ENCODE measurements at regions not wholly inside any gene's neighbourhood (a gene's known extent, or its start where the extent isn't known, plus 50 kb on each side); places are given as distances from the start of the nearest gene placed in this dataset.

- CTCF ChIA-PET: no interaction called here
- TF ChIP-seq CTCF (conservative IDR thresholded peaks at IDR 0.05; ENCODE audit: low read depth, low read length): no peak
- no peak for TF ChIP-seq EZH2 (IDR thresholded peaks at IDR 0.05; ENCODE audit: borderline replicate concordance, low read depth, low read length, poor library complexity, severe bottlenecking)
- Histone ChIP-seq H3K4me1 (ENCODE audit: insufficient read depth, low read length, poor library complexity, severe bottlenecking) (no peaks in the 10 kb centered on the region), H3K9me3 (ENCODE audit: low read depth, low read length, poor library complexity, severe bottlenecking) (no peaks in the 10 kb centered on the region), H3K27ac (ENCODE audit: low read depth, low read length, poor library complexity, severe bottlenecking) (no peak overlapping the region), H3K27me3 (replicated peaks; ENCODE audit: insufficient read depth, low read depth, low read length, poor library complexity) (no peaks in the 10 kb centered on the region), H3K4me3 (ENCODE audit: low read depth, low read length, poor library complexity, severe bottlenecking) (no peak overlapping the region), H3K36me3 (ENCODE audit: insufficient read depth, low read length, poor library complexity, severe bottlenecking) (no peaks in the 10 kb centered on the region)
- DNase-seq (ENCODE audit: low spot score): no peak
- no TSS peak for BruUV-seq (replicated peaks)
- intact Hi-C loops (cut with micrococcal nuclease; ENCODE audit: unreplicated experiment): no loop called here
- POLR2A ChIA-PET (ENCODE audit: low non-redundant PET): no interaction called here
Observed at GRCh38 chr3:20380295-20380694, 194.3 kb upstream of the SGO1 start.

DNA sequence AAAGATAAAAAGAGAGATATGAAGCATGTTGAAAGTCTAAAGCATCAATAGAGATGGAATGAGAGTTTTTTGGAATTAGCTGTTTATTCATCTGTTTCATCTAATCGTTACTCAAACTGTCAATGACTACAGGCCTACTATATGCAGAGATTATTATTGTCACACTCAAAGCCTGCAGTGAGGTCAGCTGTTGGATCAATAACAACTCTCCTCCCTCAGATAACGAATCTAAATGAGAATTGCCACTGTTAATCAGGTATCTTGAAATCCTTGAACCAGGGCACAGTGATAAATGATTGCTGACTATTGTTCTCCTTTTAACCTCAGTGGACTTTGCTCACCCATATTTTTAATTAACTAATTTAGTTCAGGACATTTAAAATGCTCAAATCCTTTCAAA is 192.3 kb upstream of the SGO1 start:
- H3K27ac ChIP-seq (ENCODE audit: low read depth, low read length, poor library complexity, severe bottlenecking): no peak overlapping the region
- H3K36me3 ChIP-seq (ENCODE audit: insufficient read depth, low read length, poor library complexity, severe bottlenecking): no peaks in the 10 kb centered on the region
- no TSS peak for BruUV-seq (replicated peaks)
- no peak for TF ChIP-seq CTCF (conservative IDR thresholded peaks at IDR 0.05; ENCODE audit: low read depth, low read length)
- TF ChIP-seq EZH2 (IDR thresholded peaks at IDR 0.05; ENCODE audit: borderline replicate concordance, low read depth, low read length, poor library complexity, severe bottlenecking): no peak
- CTCF ChIA-PET: no interaction called here
- intact Hi-C loops (cut with micrococcal nuclease; ENCODE audit: unreplicated experiment): no loop called here
- no peaks in the 10 kb centered on the region for H3K27me3 ChIP-seq (replicated peaks; ENCODE audit: insufficient read depth, low read depth, low read length, poor library complexity)
- H3K4me1 ChIP-seq (ENCODE audit: insufficient read depth, low read length, poor library complexity, severe bottlenecking): no peaks in the 10 kb centered on the region
- H3K4me3 ChIP-seq (ENCODE audit: low read depth, low read length, poor library complexity, severe bottlenecking): no peak overlapping the region
- POLR2A ChIA-PET (ENCODE audit: low non-redundant PET): no interaction called here
- no peak for DNase-seq (ENCODE audit: low spot score)
- H3K9me3 ChIP-seq (ENCODE audit: low read depth, low read length, poor library complexity, severe bottlenecking): no peaks in the 10 kb centered on the region

DNA sequence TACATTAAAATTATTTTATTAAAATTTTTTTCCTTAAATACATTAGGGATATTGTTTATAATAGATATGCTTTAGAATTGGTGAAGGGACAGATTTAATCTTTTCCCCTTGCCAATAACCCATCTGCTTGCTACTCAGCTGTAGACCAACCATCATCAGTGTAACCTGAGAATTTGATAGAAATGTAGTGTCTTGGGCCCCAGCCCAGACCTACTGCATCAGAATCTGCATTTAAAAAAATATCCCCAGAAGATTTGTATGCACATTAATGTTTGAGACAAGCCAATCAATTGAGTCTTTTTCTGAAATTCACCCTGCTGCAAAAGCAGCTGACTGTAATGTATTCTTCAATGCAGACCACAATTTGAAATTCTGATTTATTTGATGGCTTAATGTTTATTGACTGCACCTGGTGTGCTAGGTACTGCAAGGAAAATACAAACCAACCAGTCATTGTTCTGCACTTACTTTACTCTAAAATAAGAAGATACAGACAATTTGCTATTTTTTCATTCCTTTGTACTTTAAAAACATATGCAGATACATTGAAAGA is 190.7 kb upstream of the SGO1 start:
- no peaks in the 10 kb centered on the region for H3K27me3 ChIP-seq (replicated peaks; ENCODE audit: insufficient read depth, low read depth, low read length, poor library complexity)
- CTCF ChIA-PET: no interaction called here
- DNase-seq (ENCODE audit: low spot score): no peak

More for the DNA sequence above, 190.7 kb upstream of the SGO1 start:
- POLR2A ChIA-PET (ENCODE audit: low non-redundant PET): no interaction called here
- TF ChIP-seq CTCF (conservative IDR thresholded peaks at IDR 0.05; ENCODE audit: low read depth, low read length): no peak
- TF ChIP-seq EZH2 (IDR thresholded peaks at IDR 0.05; ENCODE audit: borderline replicate concordance, low read depth, low read length, poor library complexity, severe bottlenecking): no peak
- H3K4me3 ChIP-seq (ENCODE audit: low read depth, low read length, poor library complexity, severe bottlenecking): no peak overlapping the region
- no TSS peak for BruUV-seq (replicated peaks)
- no peaks in the 10 kb centered on the region for H3K4me1 ChIP-seq (ENCODE audit: insufficient read depth, low read length, poor library complexity, severe bottlenecking)
- no peaks in the 10 kb centered on the region for H3K9me3 ChIP-seq (ENCODE audit: low read depth, low read length, poor library complexity, severe bottlenecking)
- H3K27ac ChIP-seq (ENCODE audit: low read depth, low read length, poor library complexity, severe bottlenecking): no peak overlapping the region
- intact Hi-C loops (cut with micrococcal nuclease; ENCODE audit: unreplicated experiment): no loop called here
- H3K36me3 ChIP-seq (ENCODE audit: insufficient read depth, low read length, poor library complexity, severe bottlenecking): no peaks in the 10 kb centered on the region

All from A673 (cell line).